MM.1S (cell line): ENCODE measurements at regions not wholly inside any gene's neighbourhood (a gene's known extent, or its start where the extent isn't known, plus 50 kb on each side); places are given as distances from the start of the nearest gene placed in this dataset.

Experiments
- CTCF ChIP-seq: fragments of 300-600 bp; sonication (generic); IDR thresholded peaks from 2 replicates; pipeline ENCODE4 v1.5.1; 2016; ENCODE audit warnings: antibody characterized with exemption, low read length, mixed read lengths
- EZH2 ChIP-seq: fragments of 300-600 bp; sonication (generic); optimal IDR thresholded peaks from 2 replicates; pipeline ENCODE3; 2017; ENCODE audit warnings: low read depth, mild to moderate bottlenecking, antibody characterized with exemption, low read length, mixed read lengths

- no peak for TF ChIP-seq CTCF
- TF ChIP-seq EZH2: no peak
Measured at GRCh38 chr1:47561523-47562007, 123.7 kb downstream of the FOXD2 start.
